ENCODE measurements at regions not wholly inside any gene's neighbourhood (a gene's known extent, or its start where the extent isn't known, plus 50 kb on each side); places are given as distances from the start of the nearest gene placed in this dataset.
A peak's percentile ranks its signal among the peaks of the same experiment; 100 is the strongest.
"Not testable (repeated sequence)": the region's sequence is repeated elsewhere in the genome, so short reads cannot be mapped to it uniquely, and the experiment has no call there.

DNA sequence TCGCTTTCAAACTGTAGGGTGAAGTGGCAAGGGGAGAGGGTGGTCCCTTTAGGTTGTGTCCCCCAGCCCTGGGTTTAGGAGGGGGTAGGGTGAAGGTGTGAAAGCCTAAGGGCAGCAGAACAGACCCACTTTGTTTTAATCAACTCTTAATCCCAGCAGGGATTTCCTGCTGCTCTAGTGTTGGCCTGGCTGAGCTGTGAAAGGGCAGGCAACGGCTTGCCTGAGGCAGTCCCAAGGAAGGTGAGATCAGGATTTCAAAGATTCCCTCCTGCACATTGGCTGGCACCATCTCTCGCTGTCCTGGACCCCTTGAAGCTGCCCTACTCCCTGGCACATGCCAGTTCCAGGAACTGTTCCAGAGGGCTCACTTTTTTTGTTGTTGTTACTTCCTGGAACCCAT, 221.3 kb downstream of the INSC start:
- no peak overlapping the region for H3K9ac ChIP-seq
- H3K27ac ChIP-seq = no peak overlapping the region
- H3K36me3 ChIP-seq = no peaks in the 10 kb centered on the region
- no peaks in the 10 kb centered on the region for H3K4me1 ChIP-seq
- H4K20me1 ChIP-seq = no peaks in the 10 kb centered on the region
- H3K27me3 ChIP-seq = no peaks in the 10 kb centered on the region
- no peak overlapping the region for H3K4me2 ChIP-seq
- H3K9me3 ChIP-seq (replicated peaks in 1 of 11) = peaks cover 9 to 23% (median 15%) of the 10 kb centered on the region in 11 experiments; a peak in 19 of 22 replicates
- H3K4me3 ChIP-seq = no peak overlapping the region
- TF ChIP-seq Cebpa-rat (IDR thresholded peaks at IDR 0.05) = no peak

DNA sequence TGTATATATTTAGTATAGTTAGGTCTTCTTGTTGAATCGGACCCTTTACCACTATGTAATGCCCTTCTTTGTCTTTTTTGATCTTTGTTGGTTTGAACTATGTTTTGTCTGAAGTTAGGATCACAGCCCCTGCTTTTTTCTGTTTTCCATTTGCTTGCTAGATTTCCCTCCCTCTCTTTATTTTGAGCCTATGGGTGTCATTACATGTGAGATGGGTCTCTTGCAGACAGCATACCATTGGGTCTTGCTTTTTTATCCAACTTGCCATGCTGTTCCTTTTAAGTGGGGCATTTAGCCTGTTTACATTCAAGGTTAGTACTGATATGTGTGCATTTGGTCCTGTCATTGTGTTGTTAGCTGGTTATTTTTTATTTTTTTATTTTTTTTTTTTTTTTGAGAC, 224.6 kb downstream of the INSC start:
- peaks cover 9 to 23% (median 15%) of the 10 kb centered on the region in 11 experiments; a peak in 19 of 22 replicates for H3K9me3 ChIP-seq (replicated peaks in 1 of 11)
- no peak overlapping the region for H3K27ac ChIP-seq
- no peak for TF ChIP-seq Cebpa-rat (IDR thresholded peaks at IDR 0.05)
- no peaks in the 10 kb centered on the region for H3K36me3 ChIP-seq
- no peak overlapping the region for H3K4me2 ChIP-seq
- no peaks in the 10 kb centered on the region for H3K27me3 ChIP-seq
- H4K20me1 ChIP-seq = no peaks in the 10 kb centered on the region
- H3K4me3 ChIP-seq = no peak overlapping the region
- no peaks in the 10 kb centered on the region for H3K4me1 ChIP-seq
- no peak overlapping the region for H3K9ac ChIP-seq

DNA sequence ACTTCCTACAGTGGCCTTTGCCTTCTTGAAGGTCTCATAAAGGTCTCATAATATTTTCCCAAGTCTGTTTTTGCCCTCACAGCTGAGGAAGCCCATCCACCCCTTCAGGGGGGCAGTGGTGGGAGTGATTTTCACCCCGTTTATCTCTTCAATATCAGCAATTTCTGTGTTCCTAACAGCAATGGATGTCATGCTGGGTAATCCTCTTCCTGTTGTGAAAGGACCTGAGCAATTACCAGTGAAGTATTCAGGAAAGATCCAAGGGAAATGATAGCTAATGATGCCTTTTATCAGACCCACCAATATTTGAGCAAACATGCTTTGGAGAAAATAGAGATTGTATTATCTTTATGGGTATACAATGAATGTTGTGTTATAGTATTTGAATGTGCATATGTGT, 226.9 kb downstream of the INSC start:
- no peak overlapping the region for H3K9ac ChIP-seq
- no peak overlapping the region for H3K4me3 ChIP-seq
- TF ChIP-seq Cebpa-rat (IDR thresholded peaks at IDR 0.05) = no peak
- H3K4me1 ChIP-seq = no peaks in the 10 kb centered on the region
- peaks cover 9 to 23% (median 15%) of the 10 kb centered on the region in 11 experiments; a peak in 19 of 22 replicates for H3K9me3 ChIP-seq (replicated peaks in 1 of 11)
- H4K20me1 ChIP-seq = no peaks in the 10 kb centered on the region
- H3K27me3 ChIP-seq = no peaks in the 10 kb centered on the region
- no peak overlapping the region for H3K4me2 ChIP-seq
- no peaks in the 10 kb centered on the region for H3K36me3 ChIP-seq
- H3K27ac ChIP-seq = no peak overlapping the region

DNA sequence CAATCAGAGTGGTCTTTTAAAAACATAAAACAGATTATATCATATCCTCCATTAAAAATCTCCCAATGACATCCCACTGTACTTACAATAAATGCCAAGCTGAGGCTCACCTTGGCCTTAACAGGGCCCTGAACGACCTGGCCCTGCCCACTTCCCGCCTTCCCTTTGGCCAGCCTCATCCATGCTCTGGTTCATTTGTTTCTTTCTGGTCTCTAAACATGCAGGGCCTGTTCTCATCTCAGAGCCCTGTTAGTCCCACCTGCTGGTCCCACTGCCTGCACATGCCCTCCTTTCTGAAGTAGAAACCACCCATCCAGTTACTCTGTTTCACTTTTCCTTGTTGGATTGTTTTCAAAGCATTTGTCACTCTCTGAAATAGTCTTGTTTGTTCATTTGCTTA, 227.4 kb downstream of the INSC start:
- H3K9me3 ChIP-seq (replicated peaks in 1 of 11) = peaks cover 9 to 23% (median 15%) of the 10 kb centered on the region in 11 experiments; a peak in 19 of 22 replicates
- no peak overlapping the region for H3K4me2 ChIP-seq
- H3K36me3 ChIP-seq = no peaks in the 10 kb centered on the region
- no peaks in the 10 kb centered on the region for H4K20me1 ChIP-seq
- H3K4me1 ChIP-seq = no peaks in the 10 kb centered on the region
- TF ChIP-seq Cebpa-rat (IDR thresholded peaks at IDR 0.05) = no peak
- no peak overlapping the region for H3K9ac ChIP-seq
- H3K4me3 ChIP-seq = no peak overlapping the region
- H3K27ac ChIP-seq = no peak overlapping the region
- no peaks in the 10 kb centered on the region for H3K27me3 ChIP-seq

DNA sequence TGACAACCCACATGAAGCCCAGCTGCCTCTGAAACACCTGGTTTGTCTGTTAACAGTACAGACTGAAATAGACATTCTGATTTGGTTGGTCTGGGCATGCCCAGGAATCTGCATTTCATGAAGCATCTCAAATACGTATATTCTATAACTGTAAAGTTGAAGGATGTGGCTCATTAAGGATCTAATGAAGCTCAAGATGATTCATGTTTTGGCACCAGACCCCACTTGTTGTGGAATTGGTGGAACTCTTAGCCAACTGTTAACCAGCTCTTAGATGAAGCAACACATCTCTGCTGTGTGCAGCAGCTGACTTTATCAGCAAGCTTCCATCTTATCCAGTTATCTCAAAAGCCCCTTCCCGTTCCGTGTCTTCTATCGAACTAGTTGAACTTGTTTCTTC, 232.2 kb downstream of the INSC start:
- Histone ChIP-seq H3K4me3 (no peak overlapping the region), H3K27ac (no peak overlapping the region), H3K36me3 (no peaks in the 10 kb centered on the region), H3K4me1 (peaks cover 0 to 13% (median 4%) of the 10 kb centered on the region in 10 experiments; a peak in 9 of 20 replicates), H3K9ac (no peak overlapping the region), H3K4me2 (no peak overlapping the region), H4K20me1 (no peaks in the 10 kb centered on the region), H3K9me3 (replicated peaks in 1 of 11) (no peaks in the 10 kb centered on the region), H3K27me3 (no peaks in the 10 kb centered on the region)
- TF ChIP-seq Cebpa-rat (IDR thresholded peaks at IDR 0.05) = no peak

DNA sequence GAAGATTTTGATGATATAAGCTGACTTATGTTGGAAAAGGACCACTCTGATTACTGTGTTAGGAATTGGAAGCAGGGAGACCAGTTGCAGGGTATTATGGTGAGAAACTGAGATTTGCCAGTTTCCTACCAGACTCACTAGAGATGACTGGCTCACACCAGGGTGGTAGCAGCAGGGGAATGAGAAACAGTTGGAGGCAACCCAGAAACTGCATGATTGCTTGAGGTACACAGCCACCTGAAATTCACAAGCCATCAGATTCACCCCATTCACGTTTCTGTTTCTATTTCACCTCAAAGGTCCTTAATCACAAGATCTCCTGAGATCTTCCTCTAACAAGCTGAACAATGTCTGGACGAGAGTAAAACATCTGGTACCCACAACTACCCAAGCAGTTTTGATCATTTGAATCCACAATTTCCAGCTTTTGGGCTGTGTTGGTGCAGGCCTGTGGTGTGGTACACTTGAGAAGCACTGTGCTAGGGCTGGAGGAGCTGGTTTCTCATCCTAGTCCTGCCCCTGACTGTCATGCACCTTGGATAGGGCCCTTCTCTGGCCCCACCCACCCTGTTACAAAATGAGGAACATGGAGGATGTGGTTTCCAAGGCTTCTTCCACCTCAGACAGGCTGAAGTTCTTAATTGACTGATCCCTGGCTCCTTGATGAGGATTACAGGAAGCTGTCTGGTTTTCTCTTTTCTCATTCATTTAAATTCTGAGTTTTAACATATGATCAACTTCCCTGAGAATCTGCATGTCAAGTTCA, 233.4 kb downstream of the INSC start:
- peaks cover 0 to 13% (median 4%) of the 10 kb centered on the region in 10 experiments; a peak in 9 of 20 replicates for H3K4me1 ChIP-seq
- H3K4me3 ChIP-seq = no peak overlapping the region
- H3K36me3 ChIP-seq = no peaks in the 10 kb centered on the region
- no peaks in the 10 kb centered on the region for H3K27me3 ChIP-seq
- no peak overlapping the region for H3K27ac ChIP-seq
- TF ChIP-seq Cebpa-rat (IDR thresholded peaks at IDR 0.05) = no peak
- no peaks in the 10 kb centered on the region for H3K9me3 ChIP-seq (replicated peaks in 1 of 11)
- H4K20me1 ChIP-seq = no peaks in the 10 kb centered on the region
- H3K9ac ChIP-seq = no peak overlapping the region
- peak overlapping the region in 5 of 11 experiments; percentile 18 to 45 (median 41); a peak in 10 of 22 replicates for H3K4me2 ChIP-seq

DNA sequence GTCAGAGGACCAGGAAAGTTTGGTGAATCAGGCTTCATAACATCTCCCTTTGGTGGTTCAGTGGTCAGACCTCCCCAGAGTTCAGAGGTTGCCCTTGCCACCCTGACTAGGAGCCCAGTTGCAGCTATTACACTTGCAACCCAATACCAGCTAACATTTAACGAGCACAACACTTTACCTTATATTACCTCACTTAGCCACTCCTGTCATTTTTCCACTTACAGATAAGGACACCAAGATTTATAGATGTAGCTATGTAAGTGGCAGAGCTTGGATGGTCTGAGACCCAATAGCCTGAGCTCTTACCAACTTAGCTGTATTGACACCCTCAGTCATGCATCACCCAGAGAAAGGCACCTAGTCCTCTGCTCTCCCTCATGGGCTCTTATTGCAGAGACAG, 234.7 kb downstream of the INSC start:
- no peak for TF ChIP-seq Cebpa-rat (IDR thresholded peaks at IDR 0.05)
- H3K27me3 ChIP-seq = no peaks in the 10 kb centered on the region
- no peak overlapping the region for H3K4me2 ChIP-seq
- no peak overlapping the region for H3K27ac ChIP-seq
- H3K9me3 ChIP-seq (replicated peaks in 1 of 11) = no peaks in the 10 kb centered on the region
- H3K36me3 ChIP-seq = no peaks in the 10 kb centered on the region
- no peak overlapping the region for H3K4me3 ChIP-seq
- H3K9ac ChIP-seq = no peak overlapping the region
- H3K4me1 ChIP-seq = peaks cover 0 to 13% (median 4%) of the 10 kb centered on the region in 10 experiments; a peak in 9 of 20 replicates
- H4K20me1 ChIP-seq = no peaks in the 10 kb centered on the region

DNA sequence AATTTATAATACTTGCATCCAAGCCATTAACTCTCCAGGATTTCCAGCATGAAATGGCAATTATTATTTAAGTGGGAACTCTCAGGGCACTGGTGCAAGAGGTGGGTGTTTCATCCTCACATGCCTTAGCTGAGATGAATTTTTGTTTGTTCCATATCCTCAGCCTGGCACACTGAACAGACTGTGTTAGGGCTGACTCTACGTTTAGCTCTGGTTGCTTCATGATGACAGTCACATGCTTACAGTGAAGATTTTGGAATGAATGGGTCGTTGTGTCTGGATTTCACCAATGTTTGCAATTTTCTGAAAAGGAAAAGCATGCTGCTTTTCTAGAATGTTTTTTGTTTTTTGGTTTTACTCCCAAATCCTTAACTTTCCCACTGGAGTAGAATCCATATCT, 246.6 kb downstream of the INSC start:
- TF ChIP-seq Cebpa-rat (IDR thresholded peaks at IDR 0.05) = no peak
- Histone ChIP-seq H4K20me1 (no peaks in the 10 kb centered on the region), H3K4me2 (no peak overlapping the region), H3K27me3 (no peaks in the 10 kb centered on the region), H3K9me3 (replicated peaks in 1 of 11) (peaks cover 0 to 10% (median 5%) of the 10 kb centered on the region in 11 experiments; a peak in 8 of 22 replicates), H3K4me1 (no peaks in the 10 kb centered on the region), H3K4me3 (no peak overlapping the region), H3K27ac (no peak overlapping the region), H3K36me3 (no peaks in the 10 kb centered on the region), H3K9ac (no peak overlapping the region)

DNA sequence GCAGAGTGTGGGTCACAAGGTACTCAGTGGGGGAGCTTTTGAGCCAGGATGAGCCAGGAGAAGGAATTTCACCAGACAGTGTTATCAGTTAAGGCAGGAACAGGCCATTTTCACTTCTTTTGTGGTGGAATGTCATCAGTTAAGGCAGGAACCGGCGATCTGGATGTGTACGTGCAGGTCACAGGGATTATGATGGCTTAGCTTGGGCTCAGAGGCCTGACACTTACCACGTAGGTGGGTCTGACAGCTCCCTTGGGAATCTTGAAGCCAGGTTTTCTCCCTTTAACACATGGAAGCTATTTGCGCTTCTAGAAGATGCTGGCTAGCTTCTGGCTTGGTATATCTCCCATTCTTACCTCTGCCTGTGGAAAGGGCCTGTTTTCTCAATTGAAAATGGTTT, 250.6 kb downstream of the INSC start:
- not testable (repeated sequence) for H3K4me3 ChIP-seq; H3K27ac ChIP-seq; H3K4me2 ChIP-seq; H3K27me3 ChIP-seq; H3K36me3 ChIP-seq; H3K9ac ChIP-seq; H3K4me1 ChIP-seq; H3K9me3 ChIP-seq (replicated peaks in 1 of 11); H4K20me1 ChIP-seq

DNA sequence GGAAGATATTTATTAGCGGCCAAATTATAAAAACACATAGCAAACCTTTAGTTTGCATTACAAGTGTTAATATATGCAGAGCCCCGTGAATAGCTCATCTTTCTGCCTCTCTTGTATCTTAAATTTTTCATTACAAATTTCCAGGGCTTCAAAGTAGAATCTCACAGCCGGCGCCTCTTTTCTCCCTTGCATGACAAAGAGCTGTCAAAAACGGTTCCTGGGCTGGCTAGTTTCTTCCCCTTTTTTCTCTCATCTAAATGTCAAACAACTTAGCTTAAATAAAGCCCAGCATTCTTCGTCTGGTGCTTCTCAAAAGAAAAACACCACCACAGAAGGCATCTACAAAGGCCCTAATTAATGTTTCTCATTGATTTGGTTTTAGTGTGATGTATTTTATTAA, 253.0 kb downstream of the INSC start:
- H3K27ac ChIP-seq = no peak overlapping the region
- no peaks in the 10 kb centered on the region for H3K4me1 ChIP-seq
- H3K27me3 ChIP-seq = no peaks in the 10 kb centered on the region
- no peak for TF ChIP-seq Cebpa-rat (IDR thresholded peaks at IDR 0.05)
- H3K4me2 ChIP-seq = no peak overlapping the region
- no peak overlapping the region for H3K4me3 ChIP-seq
- H3K9me3 ChIP-seq (replicated peaks in 1 of 11) = no peaks in the 10 kb centered on the region
- no peaks in the 10 kb centered on the region for H4K20me1 ChIP-seq
- H3K36me3 ChIP-seq = no peaks in the 10 kb centered on the region
- no peak overlapping the region for H3K9ac ChIP-seq

Data from BLaER1 treated with 17β-estradiol and CSF1 and Interleukin-3, amounts not matched to agents 10 nM and 100 nM (cell line).